ENCODE measurements at regions not wholly inside any gene's neighbourhood (a gene's known extent, or its start where the extent isn't known, plus 50 kb on each side); places are given as distances from the start of the nearest gene placed in this dataset.
"Not testable (repeated sequence)": the region's sequence is repeated elsewhere in the genome, so short reads cannot be mapped to it uniquely, and the experiment has no call there.

DNA sequence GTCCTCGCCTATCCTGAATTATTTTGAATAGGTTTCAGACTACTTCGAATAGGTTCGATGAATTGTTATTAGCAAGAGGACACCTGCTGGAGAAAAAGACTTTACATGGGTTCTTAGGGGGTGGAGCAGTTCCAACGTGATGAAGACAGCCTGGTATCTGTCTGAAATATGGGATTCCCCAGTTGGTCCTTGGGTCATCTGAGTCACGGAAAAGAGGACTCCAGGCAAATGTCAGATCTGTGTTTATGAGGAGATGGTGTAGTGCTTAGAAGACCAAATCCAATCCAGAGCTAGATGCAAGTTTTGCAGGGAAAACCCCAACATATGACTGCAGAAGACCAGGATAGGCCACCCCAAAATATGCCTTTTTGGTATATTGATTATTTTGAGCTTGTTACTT lies 98.9 kb upstream of the IGSF10 start:
- no peak for DNase-seq (ENCODE audit: extremely low read depth in 1 of 11, low read depth in 9 of 11, low spot score in 4 of 11)

DNA sequence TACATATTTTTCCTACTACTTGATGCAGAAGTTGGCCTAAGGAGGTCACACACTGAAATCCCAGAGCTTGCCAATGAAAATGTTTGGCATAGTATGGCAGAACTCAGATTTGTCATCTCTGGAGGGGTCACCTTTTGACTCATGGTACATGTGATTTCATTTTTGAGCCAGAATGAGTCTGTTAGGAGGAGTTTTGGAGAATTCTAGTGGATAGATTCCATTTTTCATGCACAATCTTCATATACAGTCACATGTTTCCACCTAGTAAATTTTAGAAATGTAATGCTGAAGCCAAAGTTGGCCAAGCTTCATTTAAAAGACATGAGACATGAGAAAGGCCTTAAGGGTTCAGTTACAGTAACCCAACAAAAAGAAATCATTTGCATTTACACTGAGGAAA lies 97.8 kb upstream of the IGSF10 start:
- DNase-seq (ENCODE audit: extremely low read depth in 1 of 11, low read depth in 9 of 11, low spot score in 4 of 11) = no peak

GRCh38 chr3:151557068-151557840 lies 96.4 kb upstream of the IGSF10 start:
- DNase-seq (ENCODE audit: extremely low read depth in 1 of 11, low read depth in 9 of 11, low spot score in 4 of 11) = no peak

- no peak for DNase-seq (ENCODE audit: extremely low read depth in 1 of 11, low read depth in 9 of 11, low spot score in 4 of 11)
Measured at GRCh38 chr3:151556596-151556995, 95.7 kb upstream of the IGSF10 start.

- DNase-seq (ENCODE audit: extremely low read depth in 1 of 11, low read depth in 9 of 11, low spot score in 4 of 11) = no peak
Measured at GRCh38 chr3:151555523-151555922, 94.7 kb upstream of the IGSF10 start.

DNA sequence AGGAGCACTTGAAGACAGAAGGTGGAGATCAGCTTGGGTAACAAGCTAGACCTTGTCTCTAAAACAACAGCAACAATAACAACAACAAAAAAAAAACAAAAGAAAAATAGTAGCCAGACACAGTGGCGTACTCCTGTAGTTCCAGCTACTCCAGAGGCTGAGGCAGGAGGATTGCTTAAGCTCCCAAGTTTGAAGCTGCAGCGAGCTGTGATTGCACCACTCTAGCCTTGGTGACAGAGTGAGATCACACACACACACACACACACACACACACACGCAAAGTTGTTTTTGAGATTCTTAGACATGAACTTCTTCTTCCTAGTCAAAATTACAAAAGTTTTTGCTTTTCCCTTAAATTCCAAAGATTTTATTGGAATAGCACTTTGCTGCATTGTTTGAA lies 93.0 kb upstream of the IGSF10 start:
- DNase-seq (ENCODE audit: extremely low read depth in 1 of 11, low read depth in 9 of 11, low spot score in 4 of 11) = no peak

DNA sequence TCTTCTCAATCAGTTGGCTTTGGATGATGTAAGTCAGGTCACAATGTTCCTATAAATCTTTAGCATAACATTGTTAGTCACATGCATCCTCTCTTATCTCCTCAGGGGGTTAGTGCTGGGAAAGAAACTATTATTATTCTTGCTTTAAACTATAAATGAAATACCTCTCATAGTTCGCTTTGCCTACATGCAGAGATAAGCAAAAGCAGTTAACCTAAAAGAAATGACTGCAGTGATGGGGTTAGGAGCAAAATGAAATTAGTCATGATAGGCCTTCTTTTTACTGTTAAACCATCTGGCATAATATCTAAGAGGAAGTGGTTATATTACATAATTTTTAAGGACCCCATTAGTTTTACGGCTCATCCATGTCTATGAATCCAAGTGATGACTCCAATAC lies 91.7 kb upstream of the IGSF10 start:
- no peak for DNase-seq (ENCODE audit: extremely low read depth in 1 of 11, low read depth in 9 of 11, low spot score in 4 of 11)

- DNase-seq (ENCODE audit: extremely low read depth in 1 of 11, low read depth in 9 of 11, low spot score in 4 of 11) = no peak
Measured at GRCh38 chr3:151550642-151551041, 89.8 kb upstream of the IGSF10 start.

GRCh38 chr3:151550025-151550618 lies 89.3 kb upstream of the IGSF10 start:
- no peak for DNase-seq (ENCODE audit: extremely low read depth in 1 of 11, low read depth in 9 of 11, low spot score in 4 of 11)

DNA sequence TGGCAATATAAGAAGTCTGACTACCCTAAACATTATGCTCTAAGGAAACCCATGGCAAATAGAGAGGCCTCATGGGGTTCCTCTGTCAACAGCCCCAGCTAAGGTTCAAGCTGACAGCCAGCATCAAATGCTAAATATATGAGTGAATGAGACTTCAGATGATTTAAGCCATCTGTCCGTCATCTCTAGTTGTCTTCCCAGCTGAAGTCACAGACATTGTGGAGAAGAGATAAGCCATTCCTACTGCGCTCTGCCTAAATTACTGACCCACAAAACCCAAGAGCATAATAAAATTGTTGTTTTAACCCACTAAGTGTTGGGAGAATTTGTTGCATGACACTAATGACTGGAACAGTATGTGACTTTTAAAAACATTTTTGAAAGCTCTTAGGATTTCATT lies 87.3 kb upstream of the IGSF10 start:
- no peak for DNase-seq (ENCODE audit: extremely low read depth in 1 of 11, low read depth in 9 of 11, low spot score in 4 of 11)

- no peak for DNase-seq (ENCODE audit: extremely low read depth in 1 of 11, low read depth in 9 of 11, low spot score in 4 of 11)
Measured at GRCh38 chr3:151544164-151544548, 83.3 kb upstream of the IGSF10 start.

DNA sequence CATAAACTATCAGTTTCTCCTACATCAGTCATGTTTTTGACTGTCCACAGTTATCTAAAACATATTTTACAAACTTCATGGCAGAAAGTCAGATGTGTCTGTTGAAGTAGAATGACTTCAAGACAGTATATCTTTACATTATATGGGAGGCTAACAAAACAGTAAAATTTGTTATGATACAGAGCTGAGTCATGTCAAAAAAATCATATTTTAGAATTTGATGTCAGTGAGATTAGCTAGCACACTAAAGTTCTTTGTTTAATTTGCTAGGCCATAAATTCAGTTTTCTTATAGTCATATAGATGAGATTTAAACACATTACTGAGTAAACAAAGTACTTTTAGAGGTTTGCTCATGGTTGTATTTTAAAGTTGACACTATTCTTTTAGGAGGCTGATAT lies 80.3 kb upstream of the IGSF10 start:
- DNase-seq (ENCODE audit: extremely low read depth in 1 of 11, low read depth in 9 of 11, low spot score in 4 of 11) = peak in 1 of 11 donors; percentile 27

DNA sequence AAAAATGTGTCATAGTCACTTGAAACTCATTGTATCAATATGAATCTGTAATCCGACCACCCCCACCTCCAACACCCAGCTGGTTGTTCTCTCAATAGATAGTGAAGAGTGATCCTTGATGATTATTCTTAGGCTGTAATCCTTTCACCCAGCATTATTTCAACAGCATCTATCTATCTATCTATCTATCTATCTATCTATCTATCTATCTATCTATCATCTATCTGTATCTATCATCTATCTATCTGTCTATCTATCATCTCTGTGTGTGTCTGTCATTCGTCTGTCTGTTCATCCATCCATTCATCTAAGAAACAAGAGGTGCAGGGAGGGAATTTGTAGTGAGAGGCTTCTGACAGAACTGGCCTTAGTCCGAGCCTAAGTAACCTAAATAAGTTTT lies 78.7 kb upstream of the IGSF10 start:
- DNase-seq (ENCODE audit: extremely low read depth in 1 of 11, low read depth in 9 of 11, low spot score in 4 of 11) = no peak

DNA sequence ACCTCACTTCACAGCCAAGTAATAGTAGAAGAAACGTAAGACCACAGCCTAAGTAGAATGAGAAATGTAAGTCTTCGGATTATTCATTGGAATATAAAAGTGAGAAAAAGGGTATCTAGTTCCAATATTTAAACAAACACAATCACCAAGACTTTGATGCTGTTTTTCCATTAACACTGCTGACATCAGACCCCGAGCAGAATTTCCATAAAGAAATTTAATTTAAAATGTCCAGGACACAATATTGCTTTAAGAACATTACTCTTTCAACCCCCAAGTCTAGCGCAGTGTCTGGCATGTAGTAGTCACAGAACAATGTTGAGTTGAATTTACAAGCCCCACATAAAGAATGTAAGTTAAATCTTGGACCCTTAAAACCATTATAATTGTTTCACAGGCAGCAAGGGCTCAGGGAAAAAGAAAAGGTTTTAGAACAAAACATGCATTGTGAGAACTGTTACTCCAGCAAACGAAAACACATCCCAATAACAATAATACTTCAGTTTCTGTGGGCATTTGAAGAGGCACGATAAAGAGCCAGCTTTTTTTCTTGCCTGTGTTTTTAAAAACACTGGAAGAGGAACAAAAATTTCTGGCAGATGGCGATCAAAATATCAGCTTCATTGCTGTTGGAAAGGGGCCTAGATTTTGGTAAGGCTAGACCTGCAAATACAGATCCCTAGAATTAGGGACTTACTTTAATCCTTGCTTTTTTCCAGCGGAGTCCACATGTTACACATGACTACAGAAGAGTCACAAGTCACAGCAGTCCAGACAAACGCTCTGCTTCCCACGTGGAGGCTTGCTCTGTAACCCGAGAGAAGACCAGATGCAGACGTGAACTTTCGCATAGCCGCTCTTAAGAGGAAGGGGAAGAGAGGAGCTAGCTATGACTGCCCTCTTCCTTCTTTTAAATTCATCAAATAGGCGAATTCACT lies 77.9 kb upstream of the IGSF10 start:
- DNase-seq (ENCODE audit: extremely low read depth in 1 of 11, low read depth in 9 of 11, low spot score in 4 of 11) = peak in 4 of 11 donors; percentile 18 to 25 (median 22)

DNA sequence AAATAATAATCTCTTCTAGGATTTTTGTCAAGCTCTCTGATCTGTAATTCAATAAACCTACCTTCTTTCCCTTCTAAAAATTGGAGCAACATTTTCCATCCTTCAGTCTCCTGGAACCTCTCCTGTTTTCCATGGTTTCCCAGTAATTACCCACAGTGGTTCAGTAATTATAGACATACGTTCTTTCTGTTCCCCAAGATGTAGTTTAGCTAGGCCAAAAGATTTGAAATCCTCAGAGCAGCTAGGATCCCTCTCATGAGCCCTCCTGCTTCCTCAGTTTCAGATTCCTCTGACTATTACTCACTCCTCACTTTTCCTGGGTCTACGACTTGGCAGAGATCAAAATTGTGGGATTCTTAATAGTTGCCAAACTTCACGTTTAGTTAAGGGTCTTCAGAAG lies 76.9 kb upstream of the IGSF10 start:
- DNase-seq (ENCODE audit: extremely low read depth in 1 of 11, low read depth in 9 of 11, low spot score in 4 of 11) = no peak

GRCh38 chr3:151526757-151527156 lies 65.9 kb upstream of the IGSF10 start:
- no peak for DNase-seq (ENCODE audit: extremely low read depth in 1 of 11, low read depth in 9 of 11, low spot score in 4 of 11)

- DNase-seq (ENCODE audit: extremely low read depth in 1 of 11, low read depth in 9 of 11, low spot score in 4 of 11) = no peak
Measured at GRCh38 chr3:151520105-151520504, 59.2 kb upstream of the IGSF10 start.

DNA sequence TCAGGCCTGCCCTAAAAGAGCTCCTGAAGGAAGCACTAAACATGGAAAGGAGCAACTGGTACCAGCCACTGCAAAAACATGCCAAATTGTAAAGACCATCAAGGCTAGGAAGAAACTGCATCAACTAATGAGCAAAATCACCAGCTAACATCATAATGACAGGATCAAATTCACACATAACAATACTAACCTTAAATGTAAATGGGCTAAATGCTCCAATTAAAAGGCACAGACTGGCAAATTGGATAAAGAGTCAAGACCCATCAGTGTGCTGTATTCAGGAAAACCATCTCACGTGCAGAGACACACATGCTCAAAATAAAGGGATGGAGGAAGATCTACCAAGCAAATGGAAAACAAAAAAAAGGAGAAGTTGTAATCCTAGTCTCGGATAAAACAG lies 50.6 kb upstream of the IGSF10 start:
- not testable (repeated sequence) for DNase-seq (ENCODE audit: extremely low read depth in 1 of 11, low read depth in 9 of 11, low spot score in 4 of 11)
